GM23338 (cell line): ENCODE measurements at regions not wholly inside any gene's neighbourhood (a gene's known extent, or its start where the extent isn't known, plus 50 kb on each side); places are given as distances from the start of the nearest gene placed in this dataset.

Source experiments
- CREB1 ChIP-seq: fragments of 250-450 bp; sonication (Bioruptor Pico); IDR thresholded peaks from 2 replicates; pipeline ENCODE4 v1.5.0; 2020; ENCODE audit warnings: low read depth, mild to moderate bottlenecking, moderate library complexity
- EZH2 ChIP-seq: fragments of 200-600 bp; sonication (generic); IDR thresholded peaks from one replicate; pipeline ENCODE4 v1.8.0; 2017; ENCODE audit warnings: antibody characterized with exemption, mild to moderate bottlenecking, low read depth; ENCODE audit not compliant: unreplicated experiment
- EZH2phosphoT487 ChIP-seq: fragments of 200-600 bp; sonication (generic); IDR thresholded peaks from one replicate; pipeline ENCODE4 v1.8.1; 2018; ENCODE audit warnings: antibody characterized with exemption; ENCODE audit not compliant: unreplicated experiment
- JUNB ChIP-seq: IDR thresholded peaks from one replicate; pipeline ENCODE4 v1.6.1; 2016; ENCODE audit warnings: antibody characterized with exemption; ENCODE audit not compliant: unreplicated experiment
- NANOG ChIP-seq: IDR thresholded peaks from 2 replicates; pipeline ENCODE4 v1.6.1; 2016; ENCODE audit warnings: antibody characterized with exemption, borderline replicate concordance
- POLR2AphosphoS5 ChIP-seq: IDR thresholded peaks from 2 replicates; pipeline ENCODE4 v1.6.1; 2016; ENCODE audit warnings: antibody characterized with exemption, low read depth
- STAT1 ChIP-seq: IDR thresholded peaks from one replicate; pipeline ENCODE4 v1.6.1; 2016; ENCODE audit warnings: antibody characterized with exemption; ENCODE audit not compliant: unreplicated experiment
- ZNF114 ChIP-seq: fragments of 250-450 bp; sonication (Bioruptor Pico); IDR thresholded peaks from 2 replicates; pipeline ENCODE4 v1.5.0; 2020; ENCODE audit warnings: mild to moderate bottlenecking, moderate library complexity
- ZNF331 ChIP-seq: fragments of 250-450 bp; sonication (Bioruptor Pico); IDR thresholded peaks from 2 replicates; pipeline ENCODE4 v1.5.0; 2020; ENCODE audit warnings: low read depth, mild to moderate bottlenecking, moderate library complexity
- TF ChIP-seq, protein P1 (sequence below), 2 experiments: fragments of 200-600 bp in 1 of 2; sonication (generic) in 1 of 2; conservative IDR thresholded peaks; 2 replicates each; pipeline versions ENCODE4 v1.5.1 to v1.6.1; 2016 to 2017; ENCODE audit warnings: antibody characterized with exemption in 2 of 2, low read depth in 2 of 2, mild to moderate bottlenecking in 2 of 2, moderate library complexity in 1 of 2
- TF ChIP-seq, protein P2 (sequence below): IDR thresholded peaks from one replicate; pipeline ENCODE4 v1.6.1; 2018; ENCODE audit warnings: antibody characterized with exemption; ENCODE audit not compliant: unreplicated experiment
- TF ChIP-seq, protein P3 (sequence below): IDR thresholded peaks from 2 replicates; pipeline ENCODE4 v1.6.1; 2016; ENCODE audit warnings: antibody characterized with exemption

DNA sequence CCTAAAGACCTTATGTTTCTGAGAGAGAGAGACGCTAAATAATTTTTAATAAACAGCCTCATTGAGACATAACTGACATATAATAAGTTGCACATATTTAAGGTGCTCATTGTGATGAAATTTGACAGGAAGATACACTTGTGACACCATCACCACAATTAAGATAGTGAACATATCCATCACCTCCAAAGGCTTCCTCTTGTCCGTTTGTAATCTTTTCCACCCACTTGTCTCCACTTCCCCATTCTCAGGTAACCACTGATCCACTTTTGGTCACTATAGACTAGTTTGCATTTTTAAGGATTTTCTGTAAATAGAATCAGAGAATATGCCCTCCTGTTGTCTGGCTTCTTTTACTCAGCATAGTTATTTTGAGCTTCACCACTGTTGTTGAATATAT is 195.1 kb upstream of the WDR11 start:
- no peak for TF ChIP-seq EZH2
- TF ChIP-seq, protein P1, sequence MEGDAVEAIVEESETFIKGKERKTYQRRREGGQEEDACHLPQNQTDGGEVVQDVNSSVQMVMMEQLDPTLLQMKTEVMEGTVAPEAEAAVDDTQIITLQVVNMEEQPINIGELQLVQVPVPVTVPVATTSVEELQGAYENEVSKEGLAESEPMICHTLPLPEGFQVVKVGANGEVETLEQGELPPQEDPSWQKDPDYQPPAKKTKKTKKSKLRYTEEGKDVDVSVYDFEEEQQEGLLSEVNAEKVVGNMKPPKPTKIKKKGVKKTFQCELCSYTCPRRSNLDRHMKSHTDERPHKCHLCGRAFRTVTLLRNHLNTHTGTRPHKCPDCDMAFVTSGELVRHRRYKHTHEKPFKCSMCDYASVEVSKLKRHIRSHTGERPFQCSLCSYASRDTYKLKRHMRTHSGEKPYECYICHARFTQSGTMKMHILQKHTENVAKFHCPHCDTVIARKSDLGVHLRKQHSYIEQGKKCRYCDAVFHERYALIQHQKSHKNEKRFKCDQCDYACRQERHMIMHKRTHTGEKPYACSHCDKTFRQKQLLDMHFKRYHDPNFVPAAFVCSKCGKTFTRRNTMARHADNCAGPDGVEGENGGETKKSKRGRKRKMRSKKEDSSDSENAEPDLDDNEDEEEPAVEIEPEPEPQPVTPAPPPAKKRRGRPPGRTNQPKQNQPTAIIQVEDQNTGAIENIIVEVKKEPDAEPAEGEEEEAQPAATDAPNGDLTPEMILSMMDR (conservative IDR thresholded peaks at IDR 0.05; ENCODE audit: low read depth in 2 of 2) = no peak
- TF ChIP-seq, protein P2, sequence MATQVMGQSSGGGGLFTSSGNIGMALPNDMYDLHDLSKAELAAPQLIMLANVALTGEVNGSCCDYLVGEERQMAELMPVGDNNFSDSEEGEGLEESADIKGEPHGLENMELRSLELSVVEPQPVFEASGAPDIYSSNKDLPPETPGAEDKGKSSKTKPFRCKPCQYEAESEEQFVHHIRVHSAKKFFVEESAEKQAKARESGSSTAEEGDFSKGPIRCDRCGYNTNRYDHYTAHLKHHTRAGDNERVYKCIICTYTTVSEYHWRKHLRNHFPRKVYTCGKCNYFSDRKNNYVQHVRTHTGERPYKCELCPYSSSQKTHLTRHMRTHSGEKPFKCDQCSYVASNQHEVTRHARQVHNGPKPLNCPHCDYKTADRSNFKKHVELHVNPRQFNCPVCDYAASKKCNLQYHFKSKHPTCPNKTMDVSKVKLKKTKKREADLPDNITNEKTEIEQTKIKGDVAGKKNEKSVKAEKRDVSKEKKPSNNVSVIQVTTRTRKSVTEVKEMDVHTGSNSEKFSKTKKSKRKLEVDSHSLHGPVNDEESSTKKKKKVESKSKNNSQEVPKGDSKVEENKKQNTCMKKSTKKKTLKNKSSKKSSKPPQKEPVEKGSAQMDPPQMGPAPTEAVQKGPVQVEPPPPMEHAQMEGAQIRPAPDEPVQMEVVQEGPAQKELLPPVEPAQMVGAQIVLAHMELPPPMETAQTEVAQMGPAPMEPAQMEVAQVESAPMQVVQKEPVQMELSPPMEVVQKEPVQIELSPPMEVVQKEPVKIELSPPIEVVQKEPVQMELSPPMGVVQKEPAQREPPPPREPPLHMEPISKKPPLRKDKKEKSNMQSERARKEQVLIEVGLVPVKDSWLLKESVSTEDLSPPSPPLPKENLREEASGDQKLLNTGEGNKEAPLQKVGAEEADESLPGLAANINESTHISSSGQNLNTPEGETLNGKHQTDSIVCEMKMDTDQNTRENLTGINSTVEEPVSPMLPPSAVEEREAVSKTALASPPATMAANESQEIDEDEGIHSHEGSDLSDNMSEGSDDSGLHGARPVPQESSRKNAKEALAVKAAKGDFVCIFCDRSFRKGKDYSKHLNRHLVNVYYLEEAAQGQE = no peak
- TF ChIP-seq EZH2phosphoT487 = no peak
- no peak for TF ChIP-seq POLR2AphosphoS5
- TF ChIP-seq, protein P3, sequence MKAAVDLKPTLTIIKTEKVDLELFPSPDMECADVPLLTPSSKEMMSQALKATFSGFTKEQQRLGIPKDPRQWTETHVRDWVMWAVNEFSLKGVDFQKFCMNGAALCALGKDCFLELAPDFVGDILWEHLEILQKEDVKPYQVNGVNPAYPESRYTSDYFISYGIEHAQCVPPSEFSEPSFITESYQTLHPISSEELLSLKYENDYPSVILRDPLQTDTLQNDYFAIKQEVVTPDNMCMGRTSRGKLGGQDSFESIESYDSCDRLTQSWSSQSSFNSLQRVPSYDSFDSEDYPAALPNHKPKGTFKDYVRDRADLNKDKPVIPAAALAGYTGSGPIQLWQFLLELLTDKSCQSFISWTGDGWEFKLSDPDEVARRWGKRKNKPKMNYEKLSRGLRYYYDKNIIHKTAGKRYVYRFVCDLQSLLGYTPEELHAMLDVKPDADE = no peak
- no peak for TF ChIP-seq STAT1
- no peak for TF ChIP-seq JUNB
- TF ChIP-seq ZNF331 (CRISPR knock-in tag) = no peak
- TF ChIP-seq NANOG = no peak
- no peak for TF ChIP-seq CREB1 (CRISPR knock-in tag)
- TF ChIP-seq ZNF114 (CRISPR knock-in tag) = no peak
